Cardiac muscle cell (in vitro differentiated cells and primary cell): ENCODE measurements at regions not wholly inside any gene's neighbourhood (a gene's known extent, or its start where the extent isn't known, plus 50 kb on each side); places are given as distances from the start of the nearest gene placed in this dataset.
"Not testable (repeated sequence)": the region's sequence is repeated elsewhere in the genome, so short reads cannot be mapped to it uniquely, and the experiment has no call there.

Experiments used
- DNase-seq, 2 donors: peaks; one replicate each; pipeline versions ENCODE4 v3.0.0 to v3.0.0-alpha.2; 2010 to 2017; ENCODE audit warnings: low read depth in 1 of 2, low spot score in 1 of 2
- H3K27ac ChIP-seq: fragments of 200-600 bp; sonication (generic); 2 replicates; pipeline ENCODE4 v1.5.1; 2016
- H3K27me3 ChIP-seq: fragments of 200-600 bp; sonication (generic); 2 replicates; pipeline ENCODE4 v1.6.0; 2016; ENCODE audit warnings: control low read depth
- H3K36me3 ChIP-seq: fragments of 200-600 bp; sonication (generic); 2 replicates; pipeline ENCODE4 v1.5.1; 2016; ENCODE audit warnings: control low read depth
- H3K4me1 ChIP-seq: fragments of 200-600 bp; sonication (generic); 2 replicates; pipeline ENCODE4 v1.8.1; 2017; ENCODE audit warnings: low read depth, mild to moderate bottlenecking, mixed run types
- H3K4me3 ChIP-seq: fragments of 200-600 bp; sonication (generic); 2 replicates; pipeline ENCODE4 v1.5.1; 2016; ENCODE audit warnings: mild to moderate bottlenecking
- H3K9me3 ChIP-seq: fragments of 200-600 bp; sonication (generic); 2 replicates; pipeline ENCODE4 v1.5.1; 2017; ENCODE audit warnings: low read depth, mild to moderate bottlenecking, control low read depth
- TF ChIP-seq, protein P1 (sequence below): IDR thresholded peaks from 2 replicates; pipeline ENCODE4 v1.5.1; 2012; ENCODE audit warnings: low read depth, mild to moderate bottlenecking, low read length

DNA sequence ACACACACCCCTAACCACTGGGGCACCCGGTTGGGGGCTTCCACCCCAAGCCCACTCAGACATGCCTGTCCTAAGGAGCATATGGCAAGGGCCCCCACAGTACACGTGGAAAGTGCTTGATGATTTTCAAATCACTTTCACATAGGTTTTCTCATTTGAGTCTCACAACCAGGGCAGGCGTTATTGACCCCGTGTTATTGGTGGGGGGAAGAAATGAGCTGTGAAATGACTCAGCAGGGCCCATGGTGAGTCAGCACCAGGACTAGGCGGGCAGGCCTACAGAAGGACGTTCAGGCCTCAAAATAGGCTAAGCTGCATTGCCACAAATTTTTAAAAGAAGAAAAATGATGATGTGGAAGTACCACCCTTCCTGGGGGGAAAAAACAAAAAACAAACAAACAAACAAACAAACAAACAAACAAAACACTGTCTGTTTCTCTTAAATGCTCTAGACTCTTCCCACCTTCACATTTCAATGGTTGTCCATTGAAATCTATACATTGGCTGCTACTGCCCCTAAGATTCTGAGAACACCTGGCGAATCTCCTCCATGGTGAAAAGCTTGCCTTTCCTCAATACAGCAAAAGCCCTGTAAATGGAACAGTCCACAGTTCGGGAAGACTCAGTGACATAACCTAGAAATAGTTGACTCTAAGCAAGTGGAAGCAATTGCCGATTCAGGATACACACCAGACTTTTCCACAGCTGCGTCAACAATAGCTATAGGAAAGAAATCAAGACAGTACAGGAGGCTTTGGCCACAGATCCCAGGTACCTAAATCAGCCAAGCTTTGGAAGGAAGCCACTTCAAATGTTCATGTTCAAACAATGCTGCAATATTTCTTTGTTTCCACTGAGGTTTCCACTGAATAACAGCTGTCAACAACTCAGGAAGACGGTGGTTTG is 234.7 kb downstream of the TOMM20 start:
- peak in 1 of 2 donors; percentile 52 for DNase-seq
- peaks cover 2% of the 10 kb centered on the region for H3K4me1 ChIP-seq
- H3K27me3 ChIP-seq, result no peaks in the 10 kb centered on the region
- TF ChIP-seq, protein P1, sequence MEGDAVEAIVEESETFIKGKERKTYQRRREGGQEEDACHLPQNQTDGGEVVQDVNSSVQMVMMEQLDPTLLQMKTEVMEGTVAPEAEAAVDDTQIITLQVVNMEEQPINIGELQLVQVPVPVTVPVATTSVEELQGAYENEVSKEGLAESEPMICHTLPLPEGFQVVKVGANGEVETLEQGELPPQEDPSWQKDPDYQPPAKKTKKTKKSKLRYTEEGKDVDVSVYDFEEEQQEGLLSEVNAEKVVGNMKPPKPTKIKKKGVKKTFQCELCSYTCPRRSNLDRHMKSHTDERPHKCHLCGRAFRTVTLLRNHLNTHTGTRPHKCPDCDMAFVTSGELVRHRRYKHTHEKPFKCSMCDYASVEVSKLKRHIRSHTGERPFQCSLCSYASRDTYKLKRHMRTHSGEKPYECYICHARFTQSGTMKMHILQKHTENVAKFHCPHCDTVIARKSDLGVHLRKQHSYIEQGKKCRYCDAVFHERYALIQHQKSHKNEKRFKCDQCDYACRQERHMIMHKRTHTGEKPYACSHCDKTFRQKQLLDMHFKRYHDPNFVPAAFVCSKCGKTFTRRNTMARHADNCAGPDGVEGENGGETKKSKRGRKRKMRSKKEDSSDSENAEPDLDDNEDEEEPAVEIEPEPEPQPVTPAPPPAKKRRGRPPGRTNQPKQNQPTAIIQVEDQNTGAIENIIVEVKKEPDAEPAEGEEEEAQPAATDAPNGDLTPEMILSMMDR, result no peak
- H3K27ac ChIP-seq, result no peak overlapping the region
- H3K36me3 ChIP-seq, result no peaks in the 10 kb centered on the region
- H3K9me3 ChIP-seq, result no peaks in the 10 kb centered on the region
- no peak overlapping the region for H3K4me3 ChIP-seq

- no peak for DNase-seq
- no peaks in the 10 kb centered on the region for H3K27me3 ChIP-seq
- TF ChIP-seq, protein P1, result no peak
- no peaks in the 10 kb centered on the region for H3K9me3 ChIP-seq
- no peaks in the 10 kb centered on the region for H3K4me1 ChIP-seq
- H3K36me3 ChIP-seq, result no peaks in the 10 kb centered on the region
- H3K27ac ChIP-seq, result no peak overlapping the region
- no peak overlapping the region for H3K4me3 ChIP-seq
Measured at GRCh38 chr1:234893359-234893724, 235.3 kb downstream of the TOMM20 start.

DNA sequence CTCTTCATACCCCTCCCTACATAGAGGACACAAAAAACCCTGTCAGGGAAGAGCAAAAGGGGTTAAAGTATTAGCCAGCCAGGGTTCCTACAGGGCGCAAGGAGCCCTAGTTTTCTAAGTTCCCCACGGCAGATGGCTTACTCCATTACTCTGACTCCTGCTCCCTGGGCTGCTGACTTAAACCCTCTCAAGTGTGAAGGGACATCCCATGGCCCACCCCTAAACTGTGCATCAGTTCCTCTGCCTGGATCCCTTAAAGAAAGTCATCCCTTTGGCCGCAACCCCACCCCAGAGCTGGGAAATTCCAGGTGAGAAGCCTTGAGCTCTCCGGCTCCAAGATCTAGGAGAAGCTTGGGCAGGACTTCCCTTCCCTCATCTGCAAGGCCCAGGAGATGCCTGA is 236.0 kb downstream of the TOMM20 start:
- H3K4me1 ChIP-seq, result no peaks in the 10 kb centered on the region
- H3K36me3 ChIP-seq, result no peaks in the 10 kb centered on the region
- H3K9me3 ChIP-seq, result no peaks in the 10 kb centered on the region
- TF ChIP-seq, protein P1, result no peak
- no peaks in the 10 kb centered on the region for H3K27me3 ChIP-seq
- H3K27ac ChIP-seq, result no peak overlapping the region
- H3K4me3 ChIP-seq, result no peak overlapping the region
- no peak for DNase-seq

GRCh38 chr1:234891427-234891826 is 237.2 kb downstream of the TOMM20 start:
- H3K27ac ChIP-seq, result no peak overlapping the region
- no peak overlapping the region for H3K4me3 ChIP-seq
- H3K9me3 ChIP-seq, result no peaks in the 10 kb centered on the region
- no peaks in the 10 kb centered on the region for H3K36me3 ChIP-seq
- peaks cover 8% of the 10 kb centered on the region for H3K4me1 ChIP-seq
- TF ChIP-seq, protein P1, result no peak
- H3K27me3 ChIP-seq, result no peaks in the 10 kb centered on the region
- DNase-seq, result no peak

DNA sequence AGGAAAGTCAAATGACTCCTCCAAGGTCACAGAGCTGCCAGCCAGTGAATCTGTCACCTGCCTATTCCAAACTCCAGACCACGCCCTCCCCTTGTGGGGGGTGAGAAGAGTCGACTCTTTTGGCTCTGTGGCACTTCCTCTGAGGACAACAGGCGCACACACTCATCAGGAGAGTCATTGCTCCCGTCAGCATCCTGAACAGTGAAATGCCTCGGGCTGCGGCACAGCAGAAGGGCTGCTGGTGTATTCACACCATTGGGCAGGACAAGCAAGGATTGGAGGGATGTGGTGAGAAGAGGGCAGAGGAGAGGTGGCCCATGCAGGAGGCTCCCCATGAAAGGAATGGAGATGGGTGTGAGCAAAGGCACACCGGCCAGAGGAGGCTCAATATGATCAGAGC is 239.0 kb downstream of the TOMM20 start:
- no peaks in the 10 kb centered on the region for H3K36me3 ChIP-seq
- no peak overlapping the region for H3K27ac ChIP-seq
- H3K4me3 ChIP-seq, result no peak overlapping the region
- H3K27me3 ChIP-seq, result no peaks in the 10 kb centered on the region
- no peaks in the 10 kb centered on the region for H3K9me3 ChIP-seq
- peaks cover 25% of the 10 kb centered on the region for H3K4me1 ChIP-seq
- TF ChIP-seq, protein P1, result no peak
- DNase-seq, result no peak

- H3K4me1 ChIP-seq, result peaks cover 25% of the 10 kb centered on the region
- H3K36me3 ChIP-seq, H3K4me3 ChIP-seq, DNase-seq, H3K27me3 ChIP-seq, H3K9me3 ChIP-seq, H3K27ac ChIP-seq: not testable (repeated sequence)
Measured at GRCh38 chr1:234888247-234888646, 240.4 kb downstream of the TOMM20 start.
